Ascending aorta (tissue), 2 donors: ENCODE measurements at regions not wholly inside any gene's neighbourhood (a gene's known extent, or its start where the extent isn't known, plus 50 kb on each side); places are given as distances from the start of the nearest gene placed in this dataset.

Experiments
- DNase-seq, 2 donors: peaks; one replicate each; pipeline ENCODE4 v3.0.0-alpha.2; 2019; ENCODE audit warnings: low spot score in 2 of 2
- H3K27ac ChIP-seq, 2 donors: fragments of 200-600 bp; sonication (generic); one replicate each; pipeline ENCODE4 v1.5.1; 2016 to 2017; ENCODE audit warnings: mild to moderate bottlenecking in 1 of 2
- H3K27me3 ChIP-seq: fragments of 200-600 bp; sonication (generic); one replicate; pipeline ENCODE4 v1.5.1; 2017
- H3K36me3 ChIP-seq, 2 donors: fragments of 200-600 bp; sonication (generic); one replicate each; pipeline ENCODE4 v1.5.1; 2016
- H3K4me1 ChIP-seq, 2 donors: fragments of 200-600 bp; sonication (generic); one replicate each; pipeline ENCODE4 v1.5.1; 2016 to 2017; ENCODE audit warnings: mild to moderate bottlenecking in 1 of 2
- H3K4me3 ChIP-seq, 2 donors: fragments of 200-600 bp; sonication (generic); one replicate each; pipeline ENCODE4 v1.5.1; 2016 to 2017; ENCODE audit warnings: mild to moderate bottlenecking in 1 of 2
- H3K9me3 ChIP-seq, 2 donors: fragments of 200-600 bp; sonication (generic); one replicate each; pipeline ENCODE4 v1.5.1; 2016
- CTCF ChIP-seq, 3 experiments: fragments of 200-600 bp in 2 of 3; fragments of 450-650 bp in 1 of 3; sonication (generic) in 2 of 3; IDR thresholded peaks; one replicate each; pipeline ENCODE4 v1.5.1; 2016 to 2019; ENCODE audit warnings: antibody characterized with exemption in 3 of 3, mild to moderate bottlenecking in 1 of 3, moderate library complexity in 1 of 3
- intact Hi-C: fragments of 100-400 bp; cut with DNase I; formaldehyde crosslinking; loops from one replicate; pipeline ENCODE4 v1.15.1; 2023

DNA sequence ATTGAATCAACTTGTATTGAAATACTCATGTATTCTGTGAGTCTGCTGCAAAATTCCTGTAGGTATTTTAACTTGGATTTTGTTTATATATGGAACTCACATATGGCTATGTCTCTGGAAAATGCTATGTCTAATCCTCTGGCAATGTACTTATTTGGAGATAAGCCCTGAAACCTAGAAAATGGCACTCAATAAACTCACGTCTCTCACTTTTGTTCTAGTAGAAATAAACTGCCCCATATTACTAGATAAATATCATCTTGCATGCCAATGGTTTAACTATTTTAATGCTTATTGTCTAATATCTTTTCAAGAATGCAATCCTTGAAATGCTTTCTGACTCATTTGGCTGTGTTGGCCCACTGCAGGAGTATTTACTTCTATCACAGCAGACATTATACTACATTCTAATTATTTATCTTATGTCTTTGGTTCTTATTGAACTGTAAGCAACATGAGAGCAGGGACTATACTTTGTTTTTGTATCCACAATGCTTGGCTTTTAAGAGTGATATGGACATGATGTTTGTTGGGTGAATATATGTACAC lies 292.2 kb upstream of the RSPO3 start:
- Histone ChIP-seq H3K4me1 (no peaks in the 10 kb centered on the region), H3K27ac (no peak overlapping the region), H3K9me3 (no peaks in the 10 kb centered on the region), H3K36me3 (no peaks in the 10 kb centered on the region), H3K27me3 (no peaks in the 10 kb centered on the region), H3K4me3 (no peak overlapping the region)
- intact Hi-C loops: no loop called here
- no peak for DNase-seq
- TF ChIP-seq CTCF (IDR thresholded peaks at IDR 0.05): no peak

DNA sequence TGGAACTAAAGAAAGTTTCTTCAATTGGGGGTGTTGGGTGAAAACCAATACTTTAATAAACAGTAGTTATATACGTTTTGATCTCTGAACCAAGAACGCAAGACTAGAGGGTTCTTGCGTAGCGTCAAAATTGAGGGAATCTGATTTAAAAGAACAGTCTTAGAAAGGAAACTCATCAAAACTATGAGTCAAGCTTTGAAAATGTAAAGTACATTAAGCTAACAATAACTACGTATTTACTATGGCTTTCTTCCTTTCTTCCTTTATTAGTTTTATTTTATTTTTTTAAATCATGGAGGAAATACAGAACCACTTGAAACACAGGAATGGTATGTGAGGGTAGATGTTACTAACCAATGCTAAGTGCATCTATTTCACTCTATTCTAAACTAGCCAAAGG lies 287.0 kb upstream of the RSPO3 start:
- intact Hi-C loops: no loop called here

DNA sequence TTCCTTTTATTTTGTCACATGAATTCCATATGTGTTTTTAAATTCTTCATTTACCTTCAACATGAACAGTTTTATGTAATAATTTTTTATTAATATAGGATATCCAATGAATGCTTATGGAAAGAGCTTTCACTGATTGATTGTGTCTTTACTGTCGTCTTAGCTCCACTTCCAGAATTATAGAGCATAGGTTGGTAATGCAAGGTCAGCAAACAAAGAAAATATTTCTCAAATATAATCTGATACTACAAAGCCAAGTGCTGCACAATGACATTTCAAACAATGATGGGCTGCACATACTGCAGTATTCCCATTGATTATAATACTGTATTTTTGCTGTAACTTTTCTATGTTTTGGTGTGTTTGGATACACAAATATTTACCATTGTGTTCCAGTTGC lies 275.7 kb upstream of the RSPO3 start:
- no peak overlapping the region for H3K4me3 ChIP-seq
- H3K27me3 ChIP-seq: no peaks in the 10 kb centered on the region
- no peak for DNase-seq
- intact Hi-C loops: no loop called here
- no peak overlapping the region for H3K27ac ChIP-seq
- H3K36me3 ChIP-seq: no peaks in the 10 kb centered on the region
- TF ChIP-seq CTCF (IDR thresholded peaks at IDR 0.05): no peak
- no peaks in the 10 kb centered on the region for H3K9me3 ChIP-seq
- no peaks in the 10 kb centered on the region for H3K4me1 ChIP-seq

More for the DNA sequence above, 287.0 kb upstream of the RSPO3 start:
- no peak for DNase-seq
- no peak overlapping the region for H3K27ac ChIP-seq
- H3K36me3 ChIP-seq: no peaks in the 10 kb centered on the region
- H3K27me3 ChIP-seq: no peaks in the 10 kb centered on the region
- no peak for TF ChIP-seq CTCF (IDR thresholded peaks at IDR 0.05)
- no peaks in the 10 kb centered on the region for H3K4me1 ChIP-seq
- no peak overlapping the region for H3K4me3 ChIP-seq
- H3K9me3 ChIP-seq: no peaks in the 10 kb centered on the region

GRCh38 chr6:126848119-126848518 lies 270.4 kb upstream of the RSPO3 start:
- DNase-seq: no peak
- TF ChIP-seq CTCF (IDR thresholded peaks at IDR 0.05): no peak
- H3K36me3 ChIP-seq: no peaks in the 10 kb centered on the region
- H3K4me1 ChIP-seq: no peaks in the 10 kb centered on the region
- H3K9me3 ChIP-seq: no peaks in the 10 kb centered on the region
- no peak overlapping the region for H3K27ac ChIP-seq
- no peaks in the 10 kb centered on the region for H3K27me3 ChIP-seq
- intact Hi-C loops: no loop called here
- H3K4me3 ChIP-seq: no peak overlapping the region

DNA sequence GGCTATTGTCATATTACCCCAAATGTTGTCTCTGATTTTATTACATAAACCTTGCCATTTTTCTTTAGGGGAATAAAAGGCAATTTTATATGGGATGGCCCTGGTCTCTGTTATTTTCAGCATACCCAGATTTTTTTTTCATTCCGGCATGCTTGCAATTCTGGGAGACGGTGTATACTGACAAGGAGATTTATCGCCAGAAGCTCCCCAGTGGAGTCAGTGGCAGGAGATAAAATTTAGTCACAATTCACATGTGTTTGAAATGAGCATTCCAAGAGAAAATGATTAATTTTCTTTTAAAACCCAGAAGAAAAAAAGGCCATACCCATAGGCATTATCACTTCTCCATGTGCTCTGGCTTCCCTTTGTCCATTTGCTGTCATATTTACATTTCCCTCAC lies 250.8 kb upstream of the RSPO3 start:
- no peak for TF ChIP-seq CTCF (IDR thresholded peaks at IDR 0.05)
- DNase-seq: no peak
- Histone ChIP-seq H3K36me3 (no peaks in the 10 kb centered on the region), H3K4me1 (no peaks in the 10 kb centered on the region), H3K27ac (no peak overlapping the region), H3K9me3 (no peaks in the 10 kb centered on the region), H3K27me3 (no peaks in the 10 kb centered on the region), H3K4me3 (no peak overlapping the region)
- intact Hi-C loops: no loop called here

DNA sequence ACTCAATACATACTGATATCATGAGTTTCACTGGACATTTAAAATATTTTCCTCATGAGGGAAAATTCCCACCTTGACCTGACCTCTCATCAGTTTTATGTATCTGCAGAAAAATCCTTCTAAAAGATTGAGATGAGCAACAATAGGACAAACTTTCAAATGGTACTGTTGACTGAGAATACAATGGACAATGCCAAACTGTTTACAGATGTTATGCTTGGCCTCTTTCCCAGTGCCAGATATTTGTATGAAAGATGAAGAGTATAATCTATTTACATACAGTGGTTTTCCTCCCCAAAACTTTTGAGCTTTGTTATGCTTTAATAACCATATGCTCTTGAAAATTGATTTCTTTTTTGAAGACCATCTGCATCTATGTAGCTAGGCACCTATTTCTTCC lies 245.1 kb upstream of the RSPO3 start:
- DNase-seq: no peak
- Histone ChIP-seq H3K9me3 (no peaks in the 10 kb centered on the region), H3K4me3 (no peak overlapping the region), H3K36me3 (no peaks in the 10 kb centered on the region), H3K27me3 (no peaks in the 10 kb centered on the region), H3K4me1 (no peaks in the 10 kb centered on the region), H3K27ac (no peak overlapping the region)
- intact Hi-C loops: no loop called here
- no peak for TF ChIP-seq CTCF (IDR thresholded peaks at IDR 0.05)
